Muscle layer of duodenum (tissue), 2 donors: ENCODE measurements at regions not wholly inside any gene's neighbourhood (a gene's known extent, or its start where the extent isn't known, plus 50 kb on each side); places are given as distances from the start of the nearest gene placed in this dataset.

Experiments used
- H3K27ac ChIP-seq: one replicate; pipeline ENCODE4 v1.7.0; 2013; ENCODE audit warnings: mild to moderate bottlenecking, low read length
- H3K27me3 ChIP-seq: one replicate; pipeline ENCODE4 v1.7.0; 2013; ENCODE audit warnings: low read depth, mild to moderate bottlenecking, control low read depth, low read length
- H3K36me3 ChIP-seq, 2 donors: one replicate each; pipeline ENCODE4 v1.7.0; 2013; ENCODE audit warnings: low read length in 2 of 2, control low read depth in 1 of 2, mild to moderate bottlenecking in 1 of 2; ENCODE audit not compliant: insufficient read depth in 2 of 2, control insufficient read depth in 1 of 2
- H3K4me1 ChIP-seq, 2 donors: one replicate each; pipeline ENCODE4 v1.7.0; 2013; ENCODE audit warnings: low read length in 2 of 2, mild to moderate bottlenecking in 2 of 2, control low read depth in 1 of 2, moderate library complexity in 1 of 2; ENCODE audit not compliant: insufficient read depth in 2 of 2, control insufficient read depth in 1 of 2
- H3K4me3 ChIP-seq, 2 donors: one replicate each; pipeline ENCODE4 v1.7.0; 2013; ENCODE audit warnings: low read length in 2 of 2, low read depth in 1 of 2, mild to moderate bottlenecking in 1 of 2
- H3K9me3 ChIP-seq, 2 donors: one replicate each; pipeline ENCODE4 v1.7.0; 2013; ENCODE audit warnings: low read length in 2 of 2, control low read depth in 1 of 2, mild to moderate bottlenecking in 1 of 2; ENCODE audit not compliant: control insufficient read depth in 1 of 2
- donor health status: healthy.

- Histone ChIP-seq H3K4me3 (no peak overlapping the region), H3K27me3 (no peaks in the 10 kb centered on the region), H3K27ac (no peak overlapping the region), H3K36me3 (no peaks in the 10 kb centered on the region), H3K9me3 (no peaks in the 10 kb centered on the region), H3K4me1 (no peaks in the 10 kb centered on the region)
Measured at GRCh38 chr5:67371924-67372323, 175.3 kb upstream of the CD180 start.

GRCh38 chr5:67366691-67367395 is 170.2 kb upstream of the CD180 start:
- Histone ChIP-seq H3K9me3 (no peaks in the 10 kb centered on the region), H3K36me3 (no peaks in the 10 kb centered on the region), H3K4me3 (no peak overlapping the region), H3K27ac (no peak overlapping the region), H3K4me1 (no peaks in the 10 kb centered on the region), H3K27me3 (no peaks in the 10 kb centered on the region)

GRCh38 chr5:67366276-67366675 is 169.7 kb upstream of the CD180 start:
- no peak overlapping the region for H3K27ac ChIP-seq
- H3K4me3 ChIP-seq = no peak overlapping the region
- no peaks in the 10 kb centered on the region for H3K36me3 ChIP-seq
- no peaks in the 10 kb centered on the region for H3K4me1 ChIP-seq
- H3K27me3 ChIP-seq = no peaks in the 10 kb centered on the region
- H3K9me3 ChIP-seq = no peaks in the 10 kb centered on the region

- Histone ChIP-seq H3K9me3 (no peaks in the 10 kb centered on the region), H3K4me3 (no peak overlapping the region), H3K36me3 (no peaks in the 10 kb centered on the region), H3K27ac (no peak overlapping the region), H3K4me1 (no peaks in the 10 kb centered on the region), H3K27me3 (no peaks in the 10 kb centered on the region)
Measured at GRCh38 chr5:67364381-67364970, 167.9 kb upstream of the CD180 start.

GRCh38 chr5:67363963-67364362 is 167.4 kb upstream of the CD180 start:
- Histone ChIP-seq H3K4me1 (no peaks in the 10 kb centered on the region), H3K4me3 (no peak overlapping the region), H3K9me3 (no peaks in the 10 kb centered on the region), H3K36me3 (no peaks in the 10 kb centered on the region), H3K27me3 (no peaks in the 10 kb centered on the region), H3K27ac (no peak overlapping the region)

- Histone ChIP-seq H3K4me1 (no peaks in the 10 kb centered on the region), H3K9me3 (no peaks in the 10 kb centered on the region), H3K36me3 (no peaks in the 10 kb centered on the region), H3K27me3 (no peaks in the 10 kb centered on the region), H3K27ac (no peak overlapping the region), H3K4me3 (no peak overlapping the region)
Measured at GRCh38 chr5:67363180-67363709, 166.6 kb upstream of the CD180 start.

- H3K36me3 ChIP-seq = no peaks in the 10 kb centered on the region
- H3K27me3 ChIP-seq = no peaks in the 10 kb centered on the region
- no peak overlapping the region for H3K27ac ChIP-seq
- H3K4me3 ChIP-seq = no peak overlapping the region
- H3K4me1 ChIP-seq = no peaks in the 10 kb centered on the region
- H3K9me3 ChIP-seq = no peaks in the 10 kb centered on the region
Measured at GRCh38 chr5:67361932-67362729, 165.5 kb upstream of the CD180 start.

GRCh38 chr5:67360047-67360446 is 163.4 kb upstream of the CD180 start:
- H3K9me3 ChIP-seq = no peaks in the 10 kb centered on the region
- no peaks in the 10 kb centered on the region for H3K4me1 ChIP-seq
- H3K27ac ChIP-seq = no peak overlapping the region
- H3K27me3 ChIP-seq = no peaks in the 10 kb centered on the region
- no peaks in the 10 kb centered on the region for H3K36me3 ChIP-seq
- H3K4me3 ChIP-seq = no peak overlapping the region

GRCh38 chr5:67358186-67358585 is 161.6 kb upstream of the CD180 start:
- Histone ChIP-seq H3K36me3 (no peaks in the 10 kb centered on the region), H3K9me3 (no peaks in the 10 kb centered on the region), H3K4me1 (peaks cover 0 to 10% of the 10 kb centered on the region in 2 donors), H3K27me3 (no peaks in the 10 kb centered on the region), H3K27ac (no peak overlapping the region), H3K4me3 (no peak overlapping the region)

GRCh38 chr5:67355120-67355713 is 158.6 kb upstream of the CD180 start:
- Histone ChIP-seq H3K27me3 (no peaks in the 10 kb centered on the region), H3K4me1 (peaks cover 0 to 10% of the 10 kb centered on the region in 2 donors), H3K27ac (no peak overlapping the region), H3K4me3 (no peak overlapping the region), H3K36me3 (no peaks in the 10 kb centered on the region), H3K9me3 (no peaks in the 10 kb centered on the region)
